NCI-H146 treated with DMSO at 0.1 percent for 48 hours (cell line): ENCODE measurements at regions not wholly inside any gene's neighbourhood (a gene's known extent, or its start where the extent isn't known, plus 50 kb on each side); places are given as distances from the start of the nearest gene placed in this dataset.
"Not testable (repeated sequence)": the region's sequence is repeated elsewhere in the genome, so short reads cannot be mapped to it uniquely, and the experiment has no call there.

Experiments
- DNase-seq: peaks from one replicate; lab custom pipeline; 2025; ENCODE audit not compliant: unreplicated experiment; lab: John Stamatoyannopoulos, UW

GRCh38 chr3:26256224-26256623 is 366.3 kb upstream of the LRRC3B start:
- no peak for DNase-seq

GRCh38 chr3:26259176-26259575 is 363.4 kb upstream of the LRRC3B start:
- DNase-seq, result no peak

GRCh38 chr3:26260139-26260538 is 362.4 kb upstream of the LRRC3B start:
- DNase-seq, result no peak

- no peak for DNase-seq
These were observed 357.9 kb upstream of the LRRC3B start for GRCh38 chr3:26264708-26265107.

DNA sequence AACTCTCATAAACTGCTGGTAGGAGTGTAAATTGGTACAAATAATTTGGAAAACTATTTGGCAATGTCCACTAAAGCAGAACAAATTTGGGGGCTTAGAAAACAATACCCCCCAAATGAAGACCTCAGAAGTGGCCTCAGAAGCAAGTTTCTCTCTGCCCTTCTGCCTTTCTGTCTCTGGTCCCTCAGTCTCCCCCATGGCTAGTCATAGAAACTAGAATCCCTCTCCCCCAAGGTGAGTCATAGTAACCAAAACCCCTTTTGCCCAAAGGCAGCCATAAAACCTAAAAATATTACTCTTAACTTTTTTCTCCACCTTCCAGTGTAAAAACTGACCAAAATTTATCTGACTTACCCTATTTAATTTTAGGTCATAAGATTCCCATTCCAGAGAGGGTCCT is 350.7 kb upstream of the LRRC3B start:
- no peak for DNase-seq

DNA sequence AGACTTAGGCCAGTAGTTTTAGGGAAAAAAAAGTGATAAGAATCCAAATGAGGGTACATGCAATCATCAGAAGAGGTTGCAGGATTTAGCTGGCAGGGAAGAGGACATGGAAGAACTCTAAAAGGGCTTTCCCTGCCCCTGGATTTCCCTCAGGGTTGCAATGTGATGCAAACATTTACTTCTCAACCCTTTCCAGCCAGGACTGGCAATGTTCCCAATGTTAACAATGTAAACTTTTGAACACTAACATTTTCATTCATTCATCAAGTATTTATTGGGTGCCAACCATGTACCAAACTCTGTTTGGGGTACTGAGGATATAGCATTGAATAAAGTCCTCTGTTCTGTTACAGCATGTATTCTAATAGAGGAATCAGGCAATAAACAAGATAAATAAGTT is 349.4 kb upstream of the LRRC3B start:
- no peak for DNase-seq

DNA sequence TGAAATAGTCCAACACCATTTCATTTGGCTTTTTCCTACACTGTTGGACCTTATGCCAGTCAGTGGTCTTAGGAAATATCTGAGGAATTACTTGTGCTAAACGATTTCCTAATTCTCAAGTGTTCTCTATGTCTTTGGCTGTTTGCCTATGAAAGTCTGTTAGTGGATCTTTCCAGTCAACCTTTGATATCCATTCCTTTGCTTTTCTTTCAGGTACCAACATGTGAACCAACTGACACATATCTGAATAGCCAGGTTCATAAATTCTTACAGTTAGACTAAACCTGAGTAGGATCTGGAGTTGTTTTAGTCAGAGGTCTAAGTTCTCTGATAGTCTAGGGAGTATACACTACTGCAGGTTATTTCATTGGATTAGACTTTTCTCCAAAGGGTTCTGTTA is 343.5 kb upstream of the LRRC3B start:
- no peak for DNase-seq

- no peak for DNase-seq
These were observed 342.1 kb upstream of the LRRC3B start for GRCh38 chr3:26280517-26280916.

DNA sequence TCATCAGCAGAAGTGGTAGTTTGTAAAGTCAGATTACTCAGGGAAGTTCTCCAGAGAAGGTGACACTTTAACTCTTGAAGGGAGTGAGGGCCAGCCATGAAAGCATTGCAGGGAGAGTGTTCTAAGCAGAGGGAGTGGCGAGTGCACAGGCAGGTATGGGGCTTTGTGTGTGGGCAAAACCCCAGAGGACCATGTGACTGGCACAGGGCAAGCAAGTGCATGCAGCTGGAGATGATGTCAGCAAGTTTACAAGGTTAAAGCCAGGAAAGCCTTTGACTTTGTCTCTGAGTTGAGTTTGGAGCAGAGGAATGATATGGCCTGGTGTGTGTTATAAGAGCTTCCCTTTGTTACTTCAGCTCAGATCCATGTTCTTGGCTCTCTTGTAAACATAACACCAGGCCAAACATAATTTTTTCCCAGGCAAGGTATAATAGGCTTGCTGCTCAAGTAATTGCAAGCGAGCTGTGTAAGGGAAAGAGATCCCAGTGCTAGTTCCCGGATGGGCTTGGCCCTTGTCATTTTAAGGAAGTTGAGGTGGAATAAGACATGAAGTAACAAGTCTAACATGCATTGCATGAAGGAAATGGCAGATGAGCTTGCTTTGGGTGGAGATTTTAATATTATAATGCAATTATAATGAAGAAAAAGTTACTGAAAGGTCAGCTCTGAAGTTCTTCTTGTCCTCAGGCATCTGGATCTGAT is 341.1 kb upstream of the LRRC3B start:
- DNase-seq, result no peak

GRCh38 chr3:26284503-26284902 is 338.1 kb upstream of the LRRC3B start:
- not testable (repeated sequence) for DNase-seq

- DNase-seq, result no peak
These were observed 330.7 kb upstream of the LRRC3B start for GRCh38 chr3:26291840-26292239.

DNA sequence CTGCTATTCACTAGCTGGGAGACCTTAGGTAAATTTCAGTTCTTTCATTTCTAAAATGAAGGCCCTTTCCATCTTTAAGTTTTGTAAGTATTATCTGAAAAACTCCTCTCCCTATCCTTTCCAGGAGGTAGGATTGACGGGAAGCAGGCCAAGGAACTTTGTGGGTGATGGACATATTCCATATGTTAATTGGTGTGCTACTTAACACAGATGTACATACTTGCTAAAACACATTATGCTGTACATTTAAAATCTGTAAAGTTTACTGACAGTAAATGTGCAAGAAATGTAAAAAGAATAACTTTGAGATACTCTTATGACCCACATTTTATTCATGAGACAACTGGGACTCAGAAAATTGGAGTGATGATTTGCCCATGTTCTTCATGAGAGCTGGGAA is 329.8 kb upstream of the LRRC3B start:
- DNase-seq, result no peak

GRCh38 chr3:26293329-26293844 is 329.2 kb upstream of the LRRC3B start:
- no peak for DNase-seq

DNA sequence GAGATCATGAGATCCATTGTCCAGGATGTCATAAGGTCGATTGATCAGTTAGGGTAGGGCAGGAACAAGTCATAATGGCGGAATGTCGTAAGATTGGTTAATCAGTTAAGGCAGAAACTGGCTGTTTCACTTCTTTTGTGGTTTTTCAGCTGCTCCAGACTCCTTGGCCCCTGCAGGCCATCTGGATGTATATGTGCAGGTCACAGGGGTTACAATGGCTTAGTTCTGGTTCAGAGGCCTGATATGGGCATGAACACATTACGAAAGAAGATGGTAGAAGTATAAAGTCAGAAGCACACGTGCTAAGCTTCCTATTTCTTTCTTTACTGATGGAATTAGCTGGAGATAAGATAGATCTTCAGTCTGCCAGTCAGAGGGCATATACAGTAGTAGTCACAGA is 315.4 kb upstream of the LRRC3B start:
- no peak for DNase-seq

- no peak for DNase-seq
These were observed 314.8 kb upstream of the LRRC3B start for GRCh38 chr3:26307787-26308186.

GRCh38 chr3:26308454-26308853 is 314.1 kb upstream of the LRRC3B start:
- DNase-seq, result no peak

DNA sequence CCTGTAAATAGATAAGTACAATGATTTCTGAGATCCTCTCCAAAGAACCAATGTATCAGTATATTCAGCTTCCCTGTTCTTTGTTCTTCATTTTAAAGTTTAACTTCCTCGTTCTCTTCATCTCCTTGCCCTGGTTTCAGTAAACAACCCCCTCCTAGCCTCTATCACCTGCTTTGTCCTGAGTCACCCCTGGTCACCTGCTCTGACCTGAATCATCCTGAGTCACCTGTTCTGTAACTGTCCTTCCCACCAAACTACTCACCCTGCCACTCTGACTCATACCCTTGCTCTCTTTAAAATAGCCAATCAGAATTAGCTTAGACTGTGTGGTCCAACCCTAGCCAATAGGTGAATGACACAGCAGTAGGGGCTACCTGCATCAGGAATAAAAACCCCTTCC is 313.0 kb upstream of the LRRC3B start:
- DNase-seq, result not testable (repeated sequence)

- no peak for DNase-seq
These were observed 309.8 kb upstream of the LRRC3B start for GRCh38 chr3:26312816-26313215.

DNA sequence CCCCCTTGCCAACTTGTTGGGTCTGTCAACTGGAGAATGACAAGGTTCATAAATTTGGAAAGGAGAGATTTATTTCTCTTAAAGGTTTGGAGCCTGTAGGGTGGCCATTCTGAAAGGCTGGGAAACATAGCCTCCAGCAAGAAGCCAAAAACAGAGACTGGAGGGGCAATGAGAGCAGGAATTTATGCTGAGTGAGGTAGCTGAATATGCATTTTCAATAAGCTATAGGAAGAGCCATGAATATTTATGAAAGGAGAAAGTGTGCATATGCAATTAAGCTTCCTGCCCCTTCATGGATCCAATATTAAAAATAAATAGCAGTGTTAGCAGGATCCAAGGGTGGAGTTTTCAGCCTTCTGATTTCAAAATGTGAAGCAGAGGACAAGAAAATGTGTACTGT is 306.1 kb upstream of the LRRC3B start:
- no peak for DNase-seq

DNA sequence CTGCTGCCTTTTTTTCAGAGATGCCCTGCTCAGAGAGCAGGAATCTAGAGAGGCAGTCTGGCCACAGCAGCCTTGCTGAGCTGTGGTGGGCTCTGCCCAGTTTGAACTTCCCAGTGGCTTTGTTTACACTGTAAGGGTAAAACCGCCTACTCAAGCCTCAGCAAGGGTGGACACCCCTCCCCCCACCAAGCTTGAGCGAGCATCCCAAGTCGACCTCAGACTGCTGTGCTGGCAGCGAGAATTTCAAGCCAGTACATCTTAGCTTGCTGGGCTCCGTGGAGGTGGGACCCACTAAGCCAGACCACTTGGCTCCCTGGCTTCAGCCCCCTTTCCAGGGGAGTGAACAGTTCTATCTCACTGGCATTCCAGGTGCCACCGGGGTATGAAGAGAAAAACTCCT is 298.8 kb upstream of the LRRC3B start:
- not testable (repeated sequence) for DNase-seq

- no peak for DNase-seq
These were observed 282.6 kb upstream of the LRRC3B start for GRCh38 chr3:26340001-26340400.

- DNase-seq, result no peak
These were observed 278.9 kb upstream of the LRRC3B start for GRCh38 chr3:26343647-26344046.

DNA sequence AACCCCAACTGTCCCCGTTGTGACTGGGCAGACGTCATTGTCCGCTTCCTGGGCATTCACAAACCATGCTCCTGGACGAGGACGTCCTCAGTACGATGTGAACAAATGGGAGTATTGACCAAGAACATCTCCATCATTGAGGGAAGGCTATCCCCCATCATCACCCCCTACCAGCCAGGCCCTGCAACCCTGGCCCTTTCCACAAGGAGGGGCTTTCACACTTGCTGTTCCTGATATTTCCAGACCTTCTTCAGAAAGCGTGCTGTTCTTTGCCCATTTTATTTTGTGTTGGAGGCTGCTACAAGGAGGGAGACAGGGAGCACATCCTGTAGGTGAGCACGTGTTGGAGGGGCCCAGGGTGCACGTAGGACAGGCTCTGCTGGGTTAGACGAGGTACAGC is 277.0 kb upstream of the LRRC3B start:
- DNase-seq, result no peak
